Keratinocyte (primary cell): ENCODE measurements at regions not wholly inside any gene's neighbourhood (a gene's known extent, or its start where the extent isn't known, plus 50 kb on each side); places are given as distances from the start of the nearest gene placed in this dataset.

Source experiments
- DNase-seq: peaks from one replicate; pipeline ENCODE4 v3.0.0-alpha.2; 2011; ENCODE audit warnings: low read depth, missing footprints, low spot score
- FAIRE-seq: peaks from 2 replicates; lab custom pipeline; 2011; peaks lifted over from hg19 to GRCh38; lab: Jason Lieb, UNC
- H2AFZ ChIP-seq: 2 replicates; pipeline ENCODE4 v1.6.0; 2012; ENCODE audit warnings: low read length, control low read depth, inconsistent platforms; ENCODE audit not compliant: control insufficient read depth
- H3K27ac ChIP-seq: 2 replicates; pipeline ENCODE4 v1.5.1; 2011; ENCODE audit warnings: low read length; ENCODE audit not compliant: control insufficient read depth, insufficient read depth
- H3K27me3 ChIP-seq: 3 replicates; pipeline ENCODE4 v1.6.0; 2011; ENCODE audit warnings: low read length; ENCODE audit not compliant: control insufficient read depth, insufficient read depth; ENCODE audit errors: extremely low read depth
- H3K36me3 ChIP-seq, 2 experiments: 2 replicates in 1 of 2; 3 replicates in 1 of 2; pipeline ENCODE4 v1.5.1; 2011; ENCODE audit warnings: low read length in 2 of 2, mild to moderate bottlenecking in 1 of 2; ENCODE audit not compliant: control insufficient read depth in 2 of 2, insufficient read depth in 2 of 2; ENCODE audit errors: extremely low read depth in 1 of 2
- H3K4me1 ChIP-seq: 3 replicates; pipeline ENCODE4 v1.5.1; 2011; ENCODE audit warnings: low read length; ENCODE audit not compliant: control insufficient read depth, insufficient read depth; ENCODE audit errors: extremely low read depth
- H3K4me2 ChIP-seq: 3 replicates; pipeline ENCODE4 v1.6.0; 2011; ENCODE audit warnings: low read depth, low read length; ENCODE audit not compliant: control insufficient read depth, insufficient read depth; ENCODE audit errors: extremely low read depth
- H3K4me3 ChIP-seq, 3 experiments: fragments of 200-600 bp in 1 of 3; sonication (generic) in 1 of 3; 2 replicates in 2 of 3; 3 replicates in 1 of 3; pipeline ENCODE4 v1.5.1; 2011 to 2016; ENCODE audit warnings: low read length in 3 of 3, mild to moderate bottlenecking in 3 of 3, control low read depth in 2 of 3, inconsistent platforms in 1 of 3, low read depth in 1 of 3, mixed read lengths in 1 of 3, mixed run types in 1 of 3, moderate library complexity in 1 of 3; ENCODE audit not compliant: control insufficient read depth in 2 of 3, insufficient read depth in 2 of 3; ENCODE audit errors: extremely low read depth in 1 of 3
- H3K79me2 ChIP-seq: 2 replicates; pipeline ENCODE4 v1.6.0; 2012; ENCODE audit warnings: low read length; ENCODE audit not compliant: control insufficient read depth, insufficient read depth
- H3K9ac ChIP-seq: 3 replicates; pipeline ENCODE4 v1.6.0; 2011; ENCODE audit warnings: low read length; ENCODE audit not compliant: control insufficient read depth, insufficient read depth; ENCODE audit errors: extremely low read depth
- H3K9me1 ChIP-seq: 3 replicates; pipeline ENCODE4 v1.6.0; 2011; ENCODE audit warnings: low read length; ENCODE audit not compliant: control insufficient read depth, insufficient read depth; ENCODE audit errors: extremely low read depth
- H3K9me3 ChIP-seq: 2 replicates; pipeline ENCODE4 v1.5.1; 2012; ENCODE audit warnings: low read depth, low read length; ENCODE audit not compliant: control insufficient read depth
- H4K20me1 ChIP-seq: 3 replicates; pipeline ENCODE4 v1.6.0; 2011; ENCODE audit warnings: low read length; ENCODE audit not compliant: control insufficient read depth, insufficient read depth; ENCODE audit errors: extremely low read depth
- CTCF ChIP-seq, 3 experiments: IDR thresholded peaks in 1 of 3; conservative IDR thresholded peaks in 1 of 3; optimal IDR thresholded peaks in 1 of 3; 2 replicates in 2 of 3; 3 replicates in 1 of 3; pipeline versions ENCODE3 to v1.5.1; 2011; ENCODE audit warnings: low read length in 3 of 3, mild to moderate bottlenecking in 3 of 3, moderate library complexity in 2 of 3, control low read depth in 1 of 3, inconsistent platforms in 1 of 3; ENCODE audit not compliant: insufficient read depth in 2 of 3; ENCODE audit errors: extremely low read depth in 1 of 3
- EZH2 ChIP-seq: IDR thresholded peaks from one replicate; pipeline ENCODE4 v1.6.1; 2012; ENCODE audit warnings: inconsistent platforms, mild to moderate bottlenecking, low read length, moderate library complexity
- dilution Hi-C: fragments of 300-500 bp; cut with MboI; formaldehyde crosslinking; loops from one replicate; pipeline ENCODE4 v1.7.0; 2020; ENCODE audit warnings: low sequenced_read_pairs; ENCODE audit not compliant: extremely low pct_ligation_motif_present

GRCh38 chrX:143429131-143429530 lies 88.1 kb downstream of the SPANXN3 start:
- Histone ChIP-seq H3K9ac (no peak overlapping the region), H3K4me3 (no peak overlapping the region), H2AFZ (no peak overlapping the region), H3K27ac (no peak overlapping the region), H3K4me1 (no peaks in the 10 kb centered on the region), H3K9me3 (no peaks in the 10 kb centered on the region), H3K36me3 (no peaks in the 10 kb centered on the region), H3K27me3 (no peaks in the 10 kb centered on the region), H3K79me2 (no peaks in the 10 kb centered on the region), H3K4me2 (no peak overlapping the region), H3K9me1 (no peaks in the 10 kb centered on the region), H4K20me1 (no peaks in the 10 kb centered on the region)
- DNase-seq (no peak), FAIRE-seq (no peak)
- dilution Hi-C loops = no loop called here
- TF ChIP-seq CTCF (optimal IDR thresholded peaks at IDR 0.05 in 1 of 3, IDR thresholded peaks at IDR 0.05 in 1 of 3, conservative IDR thresholded peaks at IDR 0.05 in 1 of 3; ENCODE audit: extremely low read depth in 1 of 3, insufficient read depth in 2 of 3, low read length in 3 of 3) = no peak
- TF ChIP-seq EZH2 = no peak

DNA sequence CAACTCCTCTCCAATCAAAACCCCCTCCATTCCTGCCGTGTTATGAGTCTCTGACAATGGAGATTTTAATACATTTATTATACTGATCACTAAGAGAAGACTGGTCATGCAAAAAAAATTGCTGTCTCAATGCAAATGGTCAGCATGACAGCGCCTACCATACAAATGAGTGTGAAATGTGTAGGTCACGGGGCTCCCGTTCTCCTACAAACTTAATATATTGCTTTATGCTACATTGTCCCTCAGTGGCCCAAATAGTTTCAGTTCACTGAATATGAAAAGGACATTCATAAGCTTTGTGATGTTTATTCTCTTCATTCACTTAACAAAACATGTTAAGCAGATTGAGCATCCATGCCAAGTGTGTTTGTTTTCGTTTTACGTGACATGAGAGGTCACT lies 116.1 kb downstream of the SPANXN3 start:
- H3K4me2 ChIP-seq = no peak overlapping the region
- no peak overlapping the region for H3K4me3 ChIP-seq
- DNase-seq (no peak), FAIRE-seq (no peak)
- no peaks in the 10 kb centered on the region for H3K27me3 ChIP-seq
- no peak overlapping the region for H3K27ac ChIP-seq
- no peaks in the 10 kb centered on the region for H3K9me3 ChIP-seq
- H4K20me1 ChIP-seq = no peaks in the 10 kb centered on the region
- H3K9ac ChIP-seq = no peak overlapping the region
- H3K9me1 ChIP-seq = no peaks in the 10 kb centered on the region
- dilution Hi-C loops = no loop called here
- TF ChIP-seq EZH2 (no peak), CTCF (optimal IDR thresholded peaks at IDR 0.05 in 1 of 3, IDR thresholded peaks at IDR 0.05 in 1 of 3, conservative IDR thresholded peaks at IDR 0.05 in 1 of 3; ENCODE audit: extremely low read depth in 1 of 3, insufficient read depth in 2 of 3, low read length in 3 of 3) (no peak)
- no peaks in the 10 kb centered on the region for H3K36me3 ChIP-seq
- H2AFZ ChIP-seq = no peak overlapping the region
- H3K4me1 ChIP-seq = no peaks in the 10 kb centered on the region
- no peaks in the 10 kb centered on the region for H3K79me2 ChIP-seq
